Smooth muscle cell (in vitro differentiated cells): ENCODE measurements at regions not wholly inside any gene's neighbourhood (a gene's known extent, or its start where the extent isn't known, plus 50 kb on each side); places are given as distances from the start of the nearest gene placed in this dataset.

Experiments
- DNase-seq: peaks from one replicate; lab custom pipeline; 2025; ENCODE audit not compliant: unreplicated experiment; lab: John Stamatoyannopoulos, UW
- H2AFZ ChIP-seq: fragments of 200-600 bp; sonication (generic); 2 replicates; pipeline ENCODE4 v1.6.0; 2016; ENCODE audit warnings: antibody characterized with exemption, low read depth, mild to moderate bottlenecking
- H3F3A ChIP-seq: fragments of 200-600 bp; sonication (generic); 2 replicates; pipeline ENCODE4 v1.6.0; 2017; ENCODE audit warnings: antibody characterized with exemption, low read depth
- H3K27ac ChIP-seq: fragments of 200-600 bp; sonication (generic); 2 replicates; pipeline ENCODE4 v1.5.1; 2016; ENCODE audit warnings: low read depth, mild to moderate bottlenecking
- H3K27me3 ChIP-seq: fragments of 200-600 bp; sonication (generic); 2 replicates; pipeline ENCODE4 v1.6.1; 2016; ENCODE audit warnings: low read depth, mild to moderate bottlenecking
- H3K36me3 ChIP-seq: fragments of 200-600 bp; sonication (generic); 2 replicates; pipeline ENCODE4 v1.5.1; 2016; ENCODE audit warnings: low read depth
- H3K4me1 ChIP-seq: fragments of 200-600 bp; sonication (generic); 2 replicates; pipeline ENCODE4 v1.5.1; 2016; ENCODE audit warnings: low read depth
- H3K4me2 ChIP-seq: fragments of 200-600 bp; sonication (generic); 2 replicates; pipeline ENCODE4 v1.6.0; 2016; ENCODE audit warnings: mild to moderate bottlenecking
- H3K4me3 ChIP-seq: fragments of 200-600 bp; sonication (generic); 2 replicates; pipeline ENCODE4 v1.5.1; 2016; ENCODE audit warnings: mild to moderate bottlenecking
- H3K79me2 ChIP-seq: fragments of 200-600 bp; sonication (generic); 2 replicates; pipeline ENCODE4 v1.6.0; 2016; ENCODE audit warnings: low read depth, mild to moderate bottlenecking
- H3K9ac ChIP-seq: fragments of 200-600 bp; sonication (generic); 2 replicates; pipeline ENCODE4 v1.6.0; 2016; ENCODE audit warnings: low read depth
- H3K9me3 ChIP-seq: fragments of 200-600 bp; sonication (generic); replicated peaks from 2 replicates; pipeline ENCODE4 v1.5.1; 2016; ENCODE audit warnings: low read depth
- H4K20me1 ChIP-seq: fragments of 200-600 bp; sonication (generic); 2 replicates; pipeline ENCODE4 v1.6.0; 2016; ENCODE audit warnings: low read depth
- CTCF ChIP-seq: fragments of 200-600 bp; sonication (generic); IDR thresholded peaks from 2 replicates; pipeline ENCODE4 v1.5.1; 2017; ENCODE audit warnings: borderline replicate concordance, mild to moderate bottlenecking, antibody characterized with exemption; ENCODE audit not compliant: insufficient read depth, poor library complexity, severe bottlenecking
- WGBS: methylation state at CpG from one replicate; pipeline ENCODE4 v1.1.7; 2016; ENCODE audit warnings: low lambda C conversion rate; 5-methylcytosine and 5-hydroxymethylcytosine counted together

GRCh38 chrX:39472161-39472560 is 625.6 kb downstream of the BCOR start:
- Histone ChIP-seq H3K27me3 (no peaks in the 10 kb centered on the region), H3F3A (peaks cover 9% of the 10 kb centered on the region), H3K4me2 (no peak overlapping the region), H3K36me3 (no peaks in the 10 kb centered on the region), H3K9ac (no peak overlapping the region), H4K20me1 (no peaks in the 10 kb centered on the region), H3K4me1 (peaks cover 15% of the 10 kb centered on the region), H3K27ac (no peak overlapping the region), H2AFZ (no peak overlapping the region), H3K9me3 (no peaks in the 10 kb centered on the region), H3K79me2 (no peaks in the 10 kb centered on the region), H3K4me3 (no peak overlapping the region)
- no peak for TF ChIP-seq CTCF
- no peak for DNase-seq
- WGBS, result 100% methylated on average over 1 of the region's 1 CpG

GRCh38 chrX:39473812-39474211 is 623.9 kb downstream of the BCOR start:
- Histone ChIP-seq H4K20me1 (no peaks in the 10 kb centered on the region), H3K79me2 (no peaks in the 10 kb centered on the region), H2AFZ (no peak overlapping the region), H3K36me3 (no peaks in the 10 kb centered on the region), H3K4me3 (no peak overlapping the region), H3K27me3 (no peaks in the 10 kb centered on the region), H3K4me1 (peaks cover 18% of the 10 kb centered on the region), H3K4me2 (no peak overlapping the region), H3F3A (peaks cover 11% of the 10 kb centered on the region), H3K27ac (no peak overlapping the region), H3K9me3 (no peaks in the 10 kb centered on the region), H3K9ac (no peak overlapping the region)
- 55% methylated on average over 2 of the region's 2 CpGs for WGBS
- no peak for DNase-seq
- TF ChIP-seq CTCF, result no peak

GRCh38 chrX:39475372-39475771 is 622.4 kb downstream of the BCOR start:
- no peaks in the 10 kb centered on the region for H4K20me1 ChIP-seq
- H3K79me2 ChIP-seq, result no peaks in the 10 kb centered on the region
- peaks cover 10% of the 10 kb centered on the region for H3K4me1 ChIP-seq
- peaks cover 11% of the 10 kb centered on the region for H3F3A ChIP-seq
- H3K27me3 ChIP-seq, result no peaks in the 10 kb centered on the region
- H3K27ac ChIP-seq, result no peak overlapping the region
- H2AFZ ChIP-seq, result no peak overlapping the region
- no peaks in the 10 kb centered on the region for H3K9me3 ChIP-seq
- 58% methylated on average over 5 of the region's 5 CpGs for WGBS
- no peak overlapping the region for H3K4me3 ChIP-seq
- no peak for TF ChIP-seq CTCF
- DNase-seq, result no peak
- H3K4me2 ChIP-seq, result no peak overlapping the region
- H3K36me3 ChIP-seq, result no peaks in the 10 kb centered on the region
- no peak overlapping the region for H3K9ac ChIP-seq

GRCh38 chrX:39476604-39477021 is 621.1 kb downstream of the BCOR start:
- Histone ChIP-seq H3K36me3 (no peaks in the 10 kb centered on the region), H3K27me3 (no peaks in the 10 kb centered on the region), H3K79me2 (no peaks in the 10 kb centered on the region), H3F3A (peaks cover 11% of the 10 kb centered on the region), H3K27ac (peak overlapping the region; percentile 97), H3K9me3 (no peaks in the 10 kb centered on the region), H2AFZ (peak overlapping the region; percentile 13), H3K4me3 (no peak overlapping the region), H4K20me1 (no peaks in the 10 kb centered on the region), H3K4me1 (peaks cover 10% of the 10 kb centered on the region), H3K9ac (peak overlapping the region; percentile 81), H3K4me2 (peak overlapping the region; percentile 73)
- TF ChIP-seq CTCF, result no peak
- peak; percentile 67 for DNase-seq
- WGBS, result 25% methylated on average over 15 of the region's 15 CpGs
